ENCODE measurements at regions not wholly inside any gene's neighbourhood (a gene's known extent, or its start where the extent isn't known, plus 50 kb on each side); places are given as distances from the start of the nearest gene placed in this dataset. TPM values are rescaled to one million over a fixed set of nuclear protein-coding genes. Genes with fewer than 3 reads are reported as not detected.

DNA sequence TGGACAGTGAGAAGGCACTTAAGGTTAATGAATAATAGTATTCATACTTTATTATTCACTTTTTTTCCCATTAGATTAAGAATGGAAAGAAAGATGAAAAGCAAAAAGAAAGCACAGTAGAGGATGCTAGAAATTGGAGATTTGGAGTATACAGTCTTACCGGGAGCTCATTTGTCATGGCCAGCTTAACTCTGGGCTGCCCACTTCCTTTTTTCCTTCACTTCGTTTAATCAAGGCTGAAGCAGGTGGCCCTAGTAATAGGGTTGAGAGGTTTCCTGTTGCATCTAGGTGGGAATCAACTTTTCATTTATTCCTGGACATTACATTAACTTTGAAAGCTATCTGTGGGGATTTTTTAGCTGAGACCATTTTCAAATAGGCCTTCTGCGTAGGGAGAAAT, 57.0 kb upstream of the MEGF10 start:
- Histone ChIP-seq H3K4me3 (ENCODE audit: low read depth, low read length) (no peak overlapping the region), H3K27me3 (ENCODE audit: control insufficient read depth, insufficient read depth, low read length) (peaks cover 11% of the 10 kb centered on the region), H3K9me3 (ENCODE audit: control insufficient read depth, insufficient read depth, low read length) (peaks cover 3% of the 10 kb centered on the region; the same call in 1 of the 2 replicates), H3K27ac (ENCODE audit: low read depth, low read length) (no peak overlapping the region)
- POLR2A ChIA-PET = no interaction called here
- DNase-seq (ENCODE audit: low read depth, low spot score) = no peak
- TF ChIP-seq CTCF (IDR thresholded peaks at IDR 0.05; ENCODE audit: low read depth, low read length) = no peak
- CTCF ChIA-PET = no interaction called here

DNA sequence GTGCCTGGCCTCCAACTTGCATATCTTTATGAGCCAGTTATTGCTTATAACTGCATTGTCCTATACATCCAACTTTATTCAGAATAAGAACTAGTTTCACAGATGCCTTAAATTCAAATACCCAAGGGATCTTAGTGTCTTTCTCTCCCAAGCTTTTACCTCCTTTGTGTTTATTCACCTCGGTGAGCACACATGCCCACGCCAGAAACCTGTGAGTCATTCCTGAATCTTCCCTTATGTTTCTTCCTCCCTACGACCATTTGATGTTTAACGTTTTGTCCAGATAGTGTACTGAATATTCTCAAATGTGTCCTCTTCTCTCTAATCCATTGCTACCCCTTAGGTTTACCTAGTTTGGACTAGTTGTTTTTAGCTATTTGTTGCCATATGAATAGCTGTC, 55.5 kb upstream of the MEGF10 start:
- Histone ChIP-seq H3K9me3 (ENCODE audit: control insufficient read depth, insufficient read depth, low read length) (no peaks in the 10 kb centered on the region), H3K27me3 (ENCODE audit: control insufficient read depth, insufficient read depth, low read length) (peaks cover 8% of the 10 kb centered on the region), H3K4me3 (ENCODE audit: low read depth, low read length) (no peak overlapping the region), H3K27ac (ENCODE audit: low read depth, low read length) (no peak overlapping the region)
- TF ChIP-seq CTCF (IDR thresholded peaks at IDR 0.05; ENCODE audit: low read depth, low read length) = no peak
- ChIA-PET POLR2A (no interaction called here), CTCF (no interaction called here)
- DNase-seq (ENCODE audit: low read depth, low spot score) = no peak

DNA sequence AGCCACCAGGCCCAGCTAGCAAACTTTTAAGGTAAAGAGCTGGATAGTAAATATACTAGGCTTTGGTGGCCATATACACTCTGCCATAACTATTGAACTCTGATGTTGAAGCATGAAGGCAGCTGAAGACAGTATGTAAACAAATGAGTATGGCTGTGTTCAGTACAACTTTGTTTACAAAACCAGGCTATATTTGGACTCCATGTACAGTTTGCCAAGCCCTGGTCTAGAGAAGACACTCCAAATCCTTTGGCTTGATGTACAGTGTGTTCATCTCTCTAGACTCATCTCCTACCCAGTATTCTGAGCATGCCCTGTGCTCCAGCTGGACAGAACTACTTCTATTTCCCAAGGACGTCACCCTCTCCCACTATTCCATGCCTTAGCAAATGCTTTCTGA, 54.3 kb upstream of the MEGF10 start:
- H3K27me3 ChIP-seq (ENCODE audit: control insufficient read depth, insufficient read depth, low read length) = peaks cover 1% of the 10 kb centered on the region
- no peak for TF ChIP-seq CTCF (IDR thresholded peaks at IDR 0.05; ENCODE audit: low read depth, low read length)
- no peak for DNase-seq (ENCODE audit: low read depth, low spot score)
- no peaks in the 10 kb centered on the region for H3K9me3 ChIP-seq (ENCODE audit: control insufficient read depth, insufficient read depth, low read length)
- ChIA-PET CTCF (no interaction called here), POLR2A (no interaction called here)
- H3K27ac ChIP-seq (ENCODE audit: low read depth, low read length) = no peak overlapping the region
- no peak overlapping the region for H3K4me3 ChIP-seq (ENCODE audit: low read depth, low read length)

Small RNAs in the stretch of these regions (small RNA-seq; reads per million reads assigned to genes)
- gene AC011416.2 (ENCODE audit: insufficient read length, low read depth) = not detected
- not detected for gene MRPS5P3 (ENCODE audit: insufficient read length, low read depth)

Measured in AG04450 (cell line).